ENCODE measurements at regions not wholly inside any gene's neighbourhood (a gene's known extent, or its start where the extent isn't known, plus 50 kb on each side); places are given as distances from the start of the nearest gene placed in this dataset.
"Not testable (repeated sequence)": the region's sequence is repeated elsewhere in the genome, so short reads cannot be mapped to it uniquely, and the experiment has no call there.

DNA sequence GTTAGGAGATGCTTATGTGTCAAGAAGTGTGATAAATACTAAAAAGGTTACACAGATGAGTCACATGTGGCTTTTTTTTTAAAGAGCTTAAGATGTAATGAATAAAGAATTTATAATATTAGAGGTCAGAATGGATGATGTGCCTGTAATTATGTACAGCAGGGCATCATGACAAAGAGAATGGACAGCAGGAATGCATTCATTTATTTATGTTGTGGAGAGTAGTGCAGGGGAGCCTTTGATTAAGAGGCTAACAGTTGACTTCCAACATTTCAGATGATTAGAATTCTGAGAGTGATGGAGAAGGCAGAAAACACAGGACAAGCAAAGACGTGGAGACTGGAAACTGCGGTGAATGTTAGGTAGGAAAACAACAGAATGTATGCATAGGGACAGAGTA lies 691.4 kb upstream of the POM121L12 start:
- Histone ChIP-seq H3K9me3 (ENCODE audit: control insufficient read depth, low read length) (no peaks in the 10 kb centered on the region), H3K4me1 (ENCODE audit: control insufficient read depth, insufficient read depth, low read length) (no peaks in the 10 kb centered on the region), H3K4me3 (ENCODE audit: low read length) (no peak overlapping the region), H3K27me3 (ENCODE audit: control insufficient read depth, insufficient read depth, low read length, poor library complexity, severe bottlenecking) (no peaks in the 10 kb centered on the region), H3K9ac (ENCODE audit: extremely low read depth, low read length, poor library complexity, severe bottlenecking) (no peak overlapping the region), H3K36me3 (ENCODE audit: control insufficient read depth, insufficient read depth, low read length) (no peaks in the 10 kb centered on the region), H3K27ac (ENCODE audit: low read depth, low read length) (no peak overlapping the region)
- H3K9me3 Mint-ChIP-seq = no peaks in the 10 kb centered on the region
- DNase-seq = no peak
- H3K4me3 Mint-ChIP-seq = no peak overlapping the region
- H3K4me1 Mint-ChIP-seq = no peaks in the 10 kb centered on the region
- no peaks in the 10 kb centered on the region for H3K36me3 Mint-ChIP-seq (ENCODE audit: low read depth)
- 87 to 95% methylated on average over 2 of the region's 2 CpGs for WGBS, 2 experiments (ENCODE audit: insufficient coverage in 1 of 2, insufficient read length in 1 of 2)
- H3K27ac Mint-ChIP-seq = no peak overlapping the region
- no peaks in the 10 kb centered on the region for H3K27me3 Mint-ChIP-seq (ENCODE audit: insufficient read depth)
- TF ChIP-seq, protein P1, sequence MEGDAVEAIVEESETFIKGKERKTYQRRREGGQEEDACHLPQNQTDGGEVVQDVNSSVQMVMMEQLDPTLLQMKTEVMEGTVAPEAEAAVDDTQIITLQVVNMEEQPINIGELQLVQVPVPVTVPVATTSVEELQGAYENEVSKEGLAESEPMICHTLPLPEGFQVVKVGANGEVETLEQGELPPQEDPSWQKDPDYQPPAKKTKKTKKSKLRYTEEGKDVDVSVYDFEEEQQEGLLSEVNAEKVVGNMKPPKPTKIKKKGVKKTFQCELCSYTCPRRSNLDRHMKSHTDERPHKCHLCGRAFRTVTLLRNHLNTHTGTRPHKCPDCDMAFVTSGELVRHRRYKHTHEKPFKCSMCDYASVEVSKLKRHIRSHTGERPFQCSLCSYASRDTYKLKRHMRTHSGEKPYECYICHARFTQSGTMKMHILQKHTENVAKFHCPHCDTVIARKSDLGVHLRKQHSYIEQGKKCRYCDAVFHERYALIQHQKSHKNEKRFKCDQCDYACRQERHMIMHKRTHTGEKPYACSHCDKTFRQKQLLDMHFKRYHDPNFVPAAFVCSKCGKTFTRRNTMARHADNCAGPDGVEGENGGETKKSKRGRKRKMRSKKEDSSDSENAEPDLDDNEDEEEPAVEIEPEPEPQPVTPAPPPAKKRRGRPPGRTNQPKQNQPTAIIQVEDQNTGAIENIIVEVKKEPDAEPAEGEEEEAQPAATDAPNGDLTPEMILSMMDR (conservative IDR thresholded peaks at IDR 0.05) = no peak

DNA sequence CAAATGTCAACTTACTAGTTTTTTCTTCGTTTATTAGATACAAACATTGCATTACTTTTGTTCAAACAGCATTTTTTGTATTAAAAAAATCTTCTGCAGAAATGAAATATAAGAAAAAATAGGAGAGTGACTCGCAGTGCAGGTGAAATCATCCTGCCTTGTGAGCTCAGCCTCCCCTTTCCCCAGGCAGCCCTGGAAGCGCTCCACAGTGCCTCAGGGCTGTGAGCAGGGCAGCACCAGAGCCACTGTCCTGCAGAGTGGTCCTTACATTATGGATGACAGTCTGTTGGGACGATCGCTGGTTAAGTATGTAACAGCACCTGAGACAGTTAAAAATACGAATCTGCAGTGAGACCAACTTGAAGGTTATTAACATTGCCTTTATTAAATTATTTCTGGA lies 695.4 kb upstream of the POM121L12 start:
- no peaks in the 10 kb centered on the region for H3K9me3 Mint-ChIP-seq
- H3K4me1 ChIP-seq (ENCODE audit: control insufficient read depth, insufficient read depth, low read length) = no peaks in the 10 kb centered on the region
- H3K36me3 Mint-ChIP-seq (ENCODE audit: low read depth) = no peaks in the 10 kb centered on the region
- no peaks in the 10 kb centered on the region for H3K36me3 ChIP-seq (ENCODE audit: control insufficient read depth, insufficient read depth, low read length)
- H3K9ac ChIP-seq (ENCODE audit: extremely low read depth, low read length, poor library complexity, severe bottlenecking) = no peak overlapping the region
- 74 to 93% methylated on average over 4 to 6 of the region's 6 CpGs for WGBS, 2 experiments (ENCODE audit: insufficient coverage in 1 of 2, insufficient read length in 1 of 2)
- TF ChIP-seq, protein P1 (conservative IDR thresholded peaks at IDR 0.05) = no peak
- H3K27ac ChIP-seq (ENCODE audit: low read depth, low read length) = no peak overlapping the region
- no peak overlapping the region for H3K27ac Mint-ChIP-seq
- no peaks in the 10 kb centered on the region for H3K27me3 ChIP-seq (ENCODE audit: control insufficient read depth, insufficient read depth, low read length, poor library complexity, severe bottlenecking)
- DNase-seq = no peak
- H3K4me3 ChIP-seq (ENCODE audit: low read length) = no peak overlapping the region
- no peaks in the 10 kb centered on the region for H3K9me3 ChIP-seq (ENCODE audit: control insufficient read depth, low read length)
- no peak overlapping the region for H3K4me3 Mint-ChIP-seq
- no peaks in the 10 kb centered on the region for H3K27me3 Mint-ChIP-seq (ENCODE audit: insufficient read depth)
- no peaks in the 10 kb centered on the region for H3K4me1 Mint-ChIP-seq

DNA sequence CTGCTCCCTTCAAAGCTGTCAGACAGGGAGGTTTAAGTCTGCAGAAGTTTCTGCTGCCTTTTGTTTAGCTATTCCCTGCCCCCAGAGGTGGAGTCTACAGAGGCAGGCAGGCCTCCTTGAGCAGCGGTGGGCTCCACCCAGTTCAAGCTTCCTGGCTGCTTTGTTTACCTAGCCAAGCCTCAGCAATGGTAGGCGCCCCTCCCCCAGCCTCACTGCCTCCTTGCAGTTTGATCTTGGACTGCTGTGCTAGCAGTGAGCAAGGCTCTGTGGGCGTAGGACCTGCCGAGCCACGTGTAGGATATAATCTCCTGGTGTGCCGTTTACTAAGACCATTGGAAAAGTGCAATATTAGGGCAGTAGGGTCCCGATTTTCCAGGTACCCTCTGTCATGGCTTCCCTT lies 707.1 kb upstream of the POM121L12 start:
- not testable (repeated sequence) for H3K27me3 ChIP-seq (ENCODE audit: control insufficient read depth, insufficient read depth, low read length, poor library complexity, severe bottlenecking); H3K4me3 Mint-ChIP-seq; H3K27me3 Mint-ChIP-seq (ENCODE audit: insufficient read depth); H3K36me3 Mint-ChIP-seq (ENCODE audit: low read depth); H3K9me3 ChIP-seq (ENCODE audit: control insufficient read depth, low read length); H3K27ac ChIP-seq (ENCODE audit: low read depth, low read length); H3K4me1 Mint-ChIP-seq; H3K27ac Mint-ChIP-seq; H3K9ac ChIP-seq (ENCODE audit: extremely low read depth, low read length, poor library complexity, severe bottlenecking); H3K4me3 ChIP-seq (ENCODE audit: low read length); H3K36me3 ChIP-seq (ENCODE audit: control insufficient read depth, insufficient read depth, low read length); H3K4me1 ChIP-seq (ENCODE audit: control insufficient read depth, insufficient read depth, low read length)
- peaks cover 19% of the 10 kb centered on the region for H3K9me3 Mint-ChIP-seq
- 86 to 88% methylated on average over 5 to 7 of the region's 7 CpGs for WGBS, 2 experiments (ENCODE audit: insufficient coverage in 1 of 2, insufficient read length in 1 of 2)
- DNase-seq = peak; percentile 75

DNA sequence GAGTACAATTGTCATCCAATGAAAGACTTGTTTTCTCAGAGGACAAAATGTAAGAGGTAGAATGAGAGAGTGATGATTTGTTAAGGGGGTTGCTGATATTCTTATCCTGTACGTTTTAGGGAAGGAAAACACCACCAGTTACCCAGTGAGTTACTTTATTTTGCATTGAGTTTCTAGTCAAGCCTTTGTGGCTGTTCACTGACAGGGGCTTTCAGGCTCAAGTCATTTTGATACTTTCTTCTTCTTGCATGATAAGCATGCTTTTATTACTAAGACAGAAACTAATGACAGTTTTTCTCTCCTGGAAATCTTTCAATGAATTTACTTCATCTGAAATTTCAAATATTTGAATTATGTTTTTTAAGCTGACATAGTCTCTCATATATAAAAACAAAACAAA lies 710.2 kb upstream of the POM121L12 start:
- Mint-ChIP-seq H3K27ac (no peak overlapping the region), H3K27me3 (ENCODE audit: insufficient read depth) (no peaks in the 10 kb centered on the region), H3K36me3 (ENCODE audit: low read depth) (peaks cover 7% of the 10 kb centered on the region), H3K4me1 (no peaks in the 10 kb centered on the region), H3K9me3 (peaks cover 12% of the 10 kb centered on the region), H3K4me3 (no peak overlapping the region)
- Histone ChIP-seq H3K27ac (ENCODE audit: low read depth, low read length) (no peak overlapping the region), H3K4me1 (ENCODE audit: control insufficient read depth, insufficient read depth, low read length) (no peaks in the 10 kb centered on the region), H3K27me3 (ENCODE audit: control insufficient read depth, insufficient read depth, low read length, poor library complexity, severe bottlenecking) (no peaks in the 10 kb centered on the region), H3K9me3 (ENCODE audit: control insufficient read depth, low read length) (peaks cover 6% of the 10 kb centered on the region), H3K9ac (ENCODE audit: extremely low read depth, low read length, poor library complexity, severe bottlenecking) (no peak overlapping the region), H3K4me3 (ENCODE audit: low read length) (no peak overlapping the region), H3K36me3 (ENCODE audit: control insufficient read depth, insufficient read depth, low read length) (no peaks in the 10 kb centered on the region)
- WGBS, 2 experiments (ENCODE audit: insufficient coverage in 1 of 2, insufficient read length in 1 of 2) = 40 to 68% methylated on average over 1 of the region's 1 CpG
- no peak for DNase-seq
- TF ChIP-seq, protein P1 (conservative IDR thresholded peaks at IDR 0.05) = no peak
